GM13976 (cell line): ENCODE measurements at regions not wholly inside any gene's neighbourhood (a gene's known extent, or its start where the extent isn't known, plus 50 kb on each side); places are given as distances from the start of the nearest gene placed in this dataset.

Experiments
- DNase-seq: peaks from one replicate; pipeline ENCODE4 v3.0.0; 2012; ENCODE audit warnings: low spot score
- CTCF ChIP-seq: IDR thresholded peaks from 2 replicates; pipeline ENCODE4 v1.5.1; 2012; ENCODE audit warnings: borderline replicate concordance, mild to moderate bottlenecking; ENCODE audit not compliant: insufficient read depth; ENCODE audit errors: extremely low read depth, missing control alignments, control extremely low read depth
- in situ Hi-C: fragments of 300-500 bp; cut with MboI; formaldehyde crosslinking; loops from one replicate; pipeline ENCODE4 v1.12.0; 2022; ENCODE audit warnings: low sequenced_read_pairs, mixed read lengths, inconsistent platforms; ENCODE audit not compliant: unreplicated experiment

- DNase-seq, result no peak
- in situ Hi-C loops, result no loop called here
- TF ChIP-seq CTCF, result no peak
Observed at GRCh38 chr11:69869311-69869939, 50.2 kb upstream of the FGF3 start.

DNA sequence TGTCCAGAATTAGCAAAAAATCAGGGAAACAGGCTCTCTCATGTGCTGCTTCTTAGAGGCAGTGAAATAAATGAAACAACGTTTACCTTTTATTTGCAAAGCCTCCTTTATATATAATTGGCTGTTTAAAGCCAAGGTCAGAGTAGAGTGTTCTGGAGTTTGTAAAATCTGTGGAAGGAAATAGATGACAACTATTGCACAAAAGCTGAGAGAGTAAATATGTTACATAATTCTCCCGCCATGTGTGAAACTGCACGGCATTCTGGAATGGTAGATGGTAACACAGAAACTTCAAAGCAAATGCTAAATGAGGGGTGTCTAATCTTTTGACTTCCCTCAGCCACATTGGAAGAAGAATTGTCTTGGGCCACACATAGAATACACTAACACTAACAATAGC lies 51.5 kb upstream of the FGF3 start:
- no peak for DNase-seq
- in situ Hi-C loops, result no loop called here
- TF ChIP-seq CTCF, result no peak

- TF ChIP-seq CTCF, result no peak
- in situ Hi-C loops, result no loop called here
- DNase-seq, result no peak
Observed at GRCh38 chr11:69873166-69874077, 54.2 kb upstream of the FGF3 start.

DNA sequence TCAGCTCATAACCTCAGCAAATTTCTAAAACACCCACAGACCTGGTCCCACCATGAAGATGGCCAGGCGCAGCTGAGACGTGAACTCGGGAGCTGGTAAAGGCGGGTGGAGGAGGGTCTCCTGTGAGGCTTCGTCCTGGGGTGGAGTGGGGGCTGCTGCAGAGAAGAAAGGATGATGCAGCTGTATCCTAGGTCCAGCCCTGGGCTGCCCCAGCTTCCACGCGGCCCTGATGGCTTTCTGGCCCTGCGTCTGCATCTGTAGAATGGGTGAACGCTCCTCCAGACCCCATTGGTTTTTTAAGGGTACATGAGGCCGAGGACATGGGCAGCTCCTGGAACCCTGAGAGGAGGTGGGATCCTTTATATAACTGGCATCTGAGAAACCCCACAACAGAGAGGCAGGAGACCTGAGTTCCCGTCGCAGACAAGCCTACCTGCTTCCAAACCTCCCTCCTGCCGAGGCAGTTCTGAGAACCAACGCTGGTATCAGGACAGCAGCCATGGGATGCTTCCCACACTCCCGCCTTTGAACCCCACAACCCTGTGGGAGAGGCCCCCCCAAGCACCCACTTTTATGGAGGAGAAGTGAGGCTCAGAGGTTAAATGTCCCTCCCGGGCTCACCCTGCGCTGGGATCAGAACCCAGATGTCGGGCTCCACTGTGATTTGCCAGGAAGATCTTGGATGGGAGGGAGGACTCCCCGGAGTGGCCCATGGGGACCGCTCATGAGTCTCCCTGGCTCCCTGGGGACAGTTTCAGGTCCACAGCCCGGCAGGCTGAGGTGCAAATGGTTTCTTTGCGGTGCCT lies 55.2 kb upstream of the FGF3 start:
- DNase-seq, result no peak
- no peak for TF ChIP-seq CTCF
- in situ Hi-C loops, result no loop called here

- DNase-seq, result no peak
- no peak for TF ChIP-seq CTCF
- in situ Hi-C loops, result loop anchor here (25.0 kb wide), 1 partner anchor 163 kb away; the partner anchor contains the start of gene FGF19
Observed at GRCh38 chr11:69874984-69875624, 55.9 kb upstream of the FGF3 start.

GRCh38 chr11:69876013-69876412 lies 56.8 kb upstream of the FGF3 start:
- DNase-seq, result no peak
- in situ Hi-C loops, result loop anchor here (25.0 kb wide), 1 partner anchor 164 kb away; the partner anchor contains the start of gene FGF19
- no peak for TF ChIP-seq CTCF
